Tibial artery (tissue), 4 donors: ENCODE measurements at regions not wholly inside any gene's neighbourhood (a gene's known extent, or its start where the extent isn't known, plus 50 kb on each side); places are given as distances from the start of the nearest gene placed in this dataset.

Source experiments
- DNase-seq, 2 donors: peaks; one replicate each; pipeline ENCODE4 v3.0.0-alpha.2; 2019
- H3K27ac ChIP-seq, 2 donors: fragments of 200-600 bp; sonication (generic) in 1 of 2; 1 replicate in 1 of 2; 2 replicates in 1 of 2; pipeline ENCODE4 v1.5.1; 2018 to 2019; ENCODE audit warnings: mild to moderate bottlenecking in 1 of 2
- H3K27me3 ChIP-seq, 2 donors: fragments of 200-600 bp; sonication (generic) in 1 of 2; one replicate each; pipeline versions ENCODE4 v1.5.1 to v1.6.0; 2016 to 2019
- H3K36me3 ChIP-seq, 3 donors: fragments of 200-600 bp; sonication (generic) in 2 of 3; one replicate each; pipeline ENCODE4 v1.5.1; 2016 to 2019; ENCODE audit warnings: mild to moderate bottlenecking in 2 of 3
- H3K4me1 ChIP-seq, 4 donors: fragments of 200-600 bp; sonication (generic) in 2 of 4; 1 replicate in 3 of 4; 2 replicates in 1 of 4; pipeline ENCODE4 v1.5.1; 2016 to 2019
- H3K4me3 ChIP-seq, 2 donors: fragments of 200-600 bp; sonication (generic) in 1 of 2; 1 replicate in 1 of 2; 2 replicates in 1 of 2; pipeline ENCODE4 v1.5.1; 2018 to 2019; ENCODE audit warnings: mild to moderate bottlenecking in 2 of 2
- H3K9me3 ChIP-seq, 3 donors: fragments of 200-600 bp; sonication (generic) in 1 of 3; one replicate each; pipeline ENCODE4 v1.5.1; 2016 to 2019
- CTCF ChIP-seq, 2 experiments: fragments of 200-600 bp in 1 of 2; fragments of 450-650 bp in 1 of 2; IDR thresholded peaks; one replicate each; pipeline ENCODE4 v1.5.1; 2017 to 2019; ENCODE audit warnings: antibody characterized with exemption in 2 of 2, mild to moderate bottlenecking in 1 of 2, moderate library complexity in 1 of 2
- intact Hi-C: fragments of 100-400 bp; cut with DNase I; formaldehyde crosslinking; loops from one replicate; pipeline ENCODE4 v1.15.0; 2023; ENCODE audit warnings: low total_unique reads

GRCh38 chr13:74681891-74682290, 547.7 kb upstream of the KLF12 start:
- H3K36me3 ChIP-seq = no peaks in the 10 kb centered on the region
- H3K27ac ChIP-seq = no peak overlapping the region
- TF ChIP-seq CTCF (IDR thresholded peaks at IDR 0.05) = no peak
- intact Hi-C loops = no loop called here
- no peaks in the 10 kb centered on the region for H3K9me3 ChIP-seq
- no peak for DNase-seq
- no peaks in the 10 kb centered on the region for H3K27me3 ChIP-seq
- H3K4me1 ChIP-seq = no peaks in the 10 kb centered on the region
- H3K4me3 ChIP-seq = no peak overlapping the region

- intact Hi-C loops = no loop called here
- TF ChIP-seq CTCF (IDR thresholded peaks at IDR 0.05) = no peak
- H3K4me3 ChIP-seq = no peak overlapping the region
Measured at GRCh38 chr13:74678308-74678965, 544.2 kb upstream of the KLF12 start.

GRCh38 chr13:74675972-74676371, 541.8 kb upstream of the KLF12 start:
- no peak for DNase-seq
- H3K4me1 ChIP-seq = no peaks in the 10 kb centered on the region
- H3K27ac ChIP-seq = no peak overlapping the region
- no peak overlapping the region for H3K4me3 ChIP-seq
- intact Hi-C loops = no loop called here
- no peak for TF ChIP-seq CTCF (IDR thresholded peaks at IDR 0.05)
- no peaks in the 10 kb centered on the region for H3K27me3 ChIP-seq
- no peaks in the 10 kb centered on the region for H3K9me3 ChIP-seq
- H3K36me3 ChIP-seq = no peaks in the 10 kb centered on the region

More at GRCh38 chr13:74678308-74678965, 544.2 kb upstream of the KLF12 start:
- Histone ChIP-seq H3K9me3 (no peaks in the 10 kb centered on the region), H3K27me3 (no peaks in the 10 kb centered on the region), H3K4me1 (no peaks in the 10 kb centered on the region), H3K27ac (no peak overlapping the region), H3K36me3 (no peaks in the 10 kb centered on the region)
- no peak for DNase-seq

- no peak overlapping the region for H3K27ac ChIP-seq
- intact Hi-C loops = no loop called here
- no peak overlapping the region for H3K4me3 ChIP-seq
- H3K27me3 ChIP-seq = no peaks in the 10 kb centered on the region
- H3K36me3 ChIP-seq = no peaks in the 10 kb centered on the region
- no peaks in the 10 kb centered on the region for H3K4me1 ChIP-seq
- no peak for DNase-seq
- TF ChIP-seq CTCF (IDR thresholded peaks at IDR 0.05) = no peak
- H3K9me3 ChIP-seq = no peaks in the 10 kb centered on the region
Measured at GRCh38 chr13:74675182-74675581, 541.0 kb upstream of the KLF12 start.

GRCh38 chr13:74674720-74675119, 540.5 kb upstream of the KLF12 start:
- TF ChIP-seq CTCF (IDR thresholded peaks at IDR 0.05) = no peak
- H3K27me3 ChIP-seq = no peaks in the 10 kb centered on the region
- H3K9me3 ChIP-seq = no peaks in the 10 kb centered on the region
- H3K27ac ChIP-seq = no peak overlapping the region
- H3K4me1 ChIP-seq = no peaks in the 10 kb centered on the region
- H3K36me3 ChIP-seq = no peaks in the 10 kb centered on the region
- intact Hi-C loops = no loop called here
- no peak overlapping the region for H3K4me3 ChIP-seq
- no peak for DNase-seq

- H3K9me3 ChIP-seq = no peaks in the 10 kb centered on the region
- H3K36me3 ChIP-seq = no peaks in the 10 kb centered on the region
- no peak for DNase-seq
- H3K4me1 ChIP-seq = no peaks in the 10 kb centered on the region
- no peak overlapping the region for H3K4me3 ChIP-seq
- TF ChIP-seq CTCF (IDR thresholded peaks at IDR 0.05) = no peak
- no peak overlapping the region for H3K27ac ChIP-seq
- no peaks in the 10 kb centered on the region for H3K27me3 ChIP-seq
- intact Hi-C loops = no loop called here
Measured at GRCh38 chr13:74669149-74669548, 534.9 kb upstream of the KLF12 start.
